ENCODE measurements at regions not wholly inside any gene's neighbourhood (a gene's known extent, or its start where the extent isn't known, plus 50 kb on each side); places are given as distances from the start of the nearest gene placed in this dataset.
"Not testable (repeated sequence)": the region's sequence is repeated elsewhere in the genome, so short reads cannot be mapped to it uniquely, and the experiment has no call there.

DNA sequence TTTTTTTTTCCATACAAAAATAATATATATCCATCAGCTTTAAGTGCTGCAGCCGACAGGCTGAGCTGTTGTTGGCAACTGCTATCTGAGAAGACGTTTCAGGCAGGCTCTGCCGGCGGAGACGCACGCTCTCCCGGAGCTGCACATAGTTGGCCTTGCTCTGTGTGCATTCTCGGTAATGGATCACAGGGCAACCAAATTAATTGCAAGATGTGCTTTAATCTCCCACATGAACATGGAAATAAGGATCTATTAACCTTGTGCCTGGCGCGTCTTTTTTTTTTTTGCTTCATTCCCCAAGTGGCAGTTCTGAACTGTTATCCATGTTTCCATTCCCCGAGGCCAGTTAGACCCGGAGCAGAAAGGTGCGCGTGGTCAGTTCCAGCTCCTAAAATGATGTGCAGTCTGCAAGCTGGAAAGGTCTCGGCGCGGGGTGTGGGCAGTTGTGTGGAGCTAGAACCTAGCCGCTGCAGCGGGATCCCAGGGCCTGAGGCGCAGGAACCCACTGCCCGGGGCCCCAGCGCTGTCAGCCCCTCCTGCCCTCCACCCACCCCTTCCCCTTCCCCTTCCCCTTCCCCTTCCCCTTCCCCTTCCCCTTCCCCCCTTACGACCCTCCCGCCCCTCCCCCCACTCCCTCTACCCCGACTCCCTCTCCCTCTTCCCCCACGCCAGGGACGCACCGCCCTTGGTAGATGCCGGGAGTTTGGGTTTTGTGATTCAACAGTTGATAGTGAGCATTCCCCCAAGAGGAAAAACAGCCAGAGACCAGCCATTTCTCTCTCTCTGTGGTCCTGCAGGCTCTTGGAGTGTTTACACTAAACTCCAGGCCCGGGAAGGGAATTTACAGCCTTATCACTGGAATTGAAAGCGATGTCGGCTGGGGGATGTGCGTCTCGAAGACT is 137.8 kb downstream of the CEP120 start:
- Histone ChIP-seq H3K27me3 (ENCODE audit: low read depth, low read length) (no peaks in the 10 kb centered on the region), H3K4me1 (ENCODE audit: low read length) (no peaks in the 10 kb centered on the region), H2AFZ (ENCODE audit: low read depth, low read length) (no peak overlapping the region), H3K36me3 (replicated peaks; ENCODE audit: low read depth, low read length) (no peaks in the 10 kb centered on the region), H4K20me1 (ENCODE audit: insufficient read depth, low read length) (no peaks in the 10 kb centered on the region), H3K4me2 (ENCODE audit: low read length) (no peak overlapping the region), H3K9me3 (ENCODE audit: insufficient read depth, low read length) (no peaks in the 10 kb centered on the region), H3K79me2 (ENCODE audit: low read length) (no peaks in the 10 kb centered on the region), H3K27ac (ENCODE audit: low read length) (no peak overlapping the region), H3K4me3 (ENCODE audit: low read length) (no peak overlapping the region), H3K9ac (ENCODE audit: low read length) (no peak overlapping the region)
- TF ChIP-seq EZH2phosphoT487 (IDR thresholded peaks at IDR 0.05; ENCODE audit: low read depth), result no peak
- TF ChIP-seq, protein P1, sequence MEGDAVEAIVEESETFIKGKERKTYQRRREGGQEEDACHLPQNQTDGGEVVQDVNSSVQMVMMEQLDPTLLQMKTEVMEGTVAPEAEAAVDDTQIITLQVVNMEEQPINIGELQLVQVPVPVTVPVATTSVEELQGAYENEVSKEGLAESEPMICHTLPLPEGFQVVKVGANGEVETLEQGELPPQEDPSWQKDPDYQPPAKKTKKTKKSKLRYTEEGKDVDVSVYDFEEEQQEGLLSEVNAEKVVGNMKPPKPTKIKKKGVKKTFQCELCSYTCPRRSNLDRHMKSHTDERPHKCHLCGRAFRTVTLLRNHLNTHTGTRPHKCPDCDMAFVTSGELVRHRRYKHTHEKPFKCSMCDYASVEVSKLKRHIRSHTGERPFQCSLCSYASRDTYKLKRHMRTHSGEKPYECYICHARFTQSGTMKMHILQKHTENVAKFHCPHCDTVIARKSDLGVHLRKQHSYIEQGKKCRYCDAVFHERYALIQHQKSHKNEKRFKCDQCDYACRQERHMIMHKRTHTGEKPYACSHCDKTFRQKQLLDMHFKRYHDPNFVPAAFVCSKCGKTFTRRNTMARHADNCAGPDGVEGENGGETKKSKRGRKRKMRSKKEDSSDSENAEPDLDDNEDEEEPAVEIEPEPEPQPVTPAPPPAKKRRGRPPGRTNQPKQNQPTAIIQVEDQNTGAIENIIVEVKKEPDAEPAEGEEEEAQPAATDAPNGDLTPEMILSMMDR (IDR thresholded peaks at IDR 0.05; ENCODE audit: low read depth, low read length), result no peak

DNA sequence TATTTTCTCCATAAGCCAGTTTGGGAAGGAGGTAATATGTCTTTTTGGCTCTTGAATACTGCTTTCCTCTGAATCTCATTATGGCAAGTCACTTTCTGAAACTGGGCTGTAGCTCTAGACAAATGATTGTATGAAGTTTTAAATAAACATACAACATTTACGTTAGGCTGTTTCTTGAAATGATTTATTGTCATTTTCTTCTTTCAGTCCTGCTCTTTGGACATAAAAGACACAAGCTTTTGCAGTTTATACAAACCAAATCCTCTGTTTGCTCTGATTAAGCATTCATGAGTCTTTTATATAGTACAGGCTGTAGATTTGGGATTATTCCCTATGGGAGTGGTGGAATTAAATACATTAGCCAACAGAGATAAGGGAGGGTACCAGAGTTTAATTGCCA is 139.7 kb downstream of the CEP120 start:
- no peaks in the 10 kb centered on the region for H3K9me3 ChIP-seq (ENCODE audit: insufficient read depth, low read length)
- no peaks in the 10 kb centered on the region for H3K27me3 ChIP-seq (ENCODE audit: low read depth, low read length)
- no peak overlapping the region for H3K27ac ChIP-seq (ENCODE audit: low read length)
- no peak for TF ChIP-seq EZH2phosphoT487 (IDR thresholded peaks at IDR 0.05; ENCODE audit: low read depth)
- TF ChIP-seq, protein P1 (IDR thresholded peaks at IDR 0.05; ENCODE audit: low read depth, low read length), result no peak
- no peaks in the 10 kb centered on the region for H3K79me2 ChIP-seq (ENCODE audit: low read length)
- no peaks in the 10 kb centered on the region for H4K20me1 ChIP-seq (ENCODE audit: insufficient read depth, low read length)
- no peak overlapping the region for H2AFZ ChIP-seq (ENCODE audit: low read depth, low read length)
- H3K4me2 ChIP-seq (ENCODE audit: low read length), result no peak overlapping the region
- no peaks in the 10 kb centered on the region for H3K4me1 ChIP-seq (ENCODE audit: low read length)
- H3K36me3 ChIP-seq (replicated peaks; ENCODE audit: low read depth, low read length), result no peaks in the 10 kb centered on the region
- no peak overlapping the region for H3K9ac ChIP-seq (ENCODE audit: low read length)
- no peak overlapping the region for H3K4me3 ChIP-seq (ENCODE audit: low read length)

DNA sequence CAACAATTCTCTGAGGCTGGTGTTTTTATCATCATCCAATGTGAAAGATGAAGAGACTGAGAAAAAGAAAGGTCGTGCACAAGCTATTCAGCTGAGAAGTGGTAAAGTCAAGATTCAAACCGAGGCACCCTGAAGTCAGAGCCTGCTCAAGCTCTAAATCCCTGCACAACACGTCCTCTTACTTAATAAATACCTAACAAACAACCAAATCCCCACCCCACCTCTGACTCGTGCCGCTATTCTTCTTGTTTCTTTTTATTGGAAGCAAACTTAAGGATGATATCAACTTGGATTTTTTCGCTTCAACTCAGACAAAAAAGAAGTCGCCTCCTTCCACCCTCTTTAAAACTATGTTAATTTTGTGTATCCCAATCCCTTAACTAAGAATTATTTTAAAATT is 140.2 kb downstream of the CEP120 start:
- Histone ChIP-seq H3K79me2 (ENCODE audit: low read length) (no peaks in the 10 kb centered on the region), H3K4me1 (ENCODE audit: low read length) (no peaks in the 10 kb centered on the region), H3K9me3 (ENCODE audit: insufficient read depth, low read length) (no peaks in the 10 kb centered on the region), H3K9ac (ENCODE audit: low read length) (no peak overlapping the region), H2AFZ (ENCODE audit: low read depth, low read length) (no peak overlapping the region), H3K4me2 (ENCODE audit: low read length) (no peak overlapping the region), H3K27ac (ENCODE audit: low read length) (no peak overlapping the region), H3K36me3 (replicated peaks; ENCODE audit: low read depth, low read length) (no peaks in the 10 kb centered on the region), H3K27me3 (ENCODE audit: low read depth, low read length) (no peaks in the 10 kb centered on the region), H3K4me3 (ENCODE audit: low read length) (no peak overlapping the region), H4K20me1 (ENCODE audit: insufficient read depth, low read length) (no peaks in the 10 kb centered on the region)
- no peak for TF ChIP-seq EZH2phosphoT487 (IDR thresholded peaks at IDR 0.05; ENCODE audit: low read depth)
- TF ChIP-seq, protein P1 (IDR thresholded peaks at IDR 0.05; ENCODE audit: low read depth, low read length), result no peak

DNA sequence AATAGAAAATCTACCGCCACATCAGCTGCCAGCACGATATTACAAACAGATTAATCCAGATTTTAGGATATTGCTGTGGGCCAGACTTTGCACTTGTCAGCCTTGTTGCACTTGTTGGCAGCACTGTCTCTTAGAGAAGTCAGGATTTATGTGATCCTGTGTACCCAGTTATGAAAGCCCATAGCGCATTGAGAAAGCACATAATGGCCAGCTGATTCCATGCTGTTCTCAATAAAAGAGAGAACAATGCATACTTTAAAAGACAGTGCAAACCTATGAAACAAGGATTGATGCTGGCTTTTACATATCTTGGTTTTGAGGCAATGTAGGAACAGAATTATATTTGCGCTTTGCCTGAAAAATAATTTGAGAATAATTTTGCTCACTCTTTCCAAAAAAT is 140.8 kb downstream of the CEP120 start:
- Histone ChIP-seq H3K79me2 (ENCODE audit: low read length) (no peaks in the 10 kb centered on the region), H3K27ac (ENCODE audit: low read length) (no peak overlapping the region), H3K9ac (ENCODE audit: low read length) (no peak overlapping the region), H3K9me3 (ENCODE audit: insufficient read depth, low read length) (no peaks in the 10 kb centered on the region), H3K4me3 (ENCODE audit: low read length) (no peak overlapping the region), H2AFZ (ENCODE audit: low read depth, low read length) (no peak overlapping the region), H3K36me3 (replicated peaks; ENCODE audit: low read depth, low read length) (no peaks in the 10 kb centered on the region), H3K27me3 (ENCODE audit: low read depth, low read length) (no peaks in the 10 kb centered on the region), H3K4me1 (ENCODE audit: low read length) (no peaks in the 10 kb centered on the region), H3K4me2 (ENCODE audit: low read length) (no peak overlapping the region), H4K20me1 (ENCODE audit: insufficient read depth, low read length) (no peaks in the 10 kb centered on the region)
- TF ChIP-seq EZH2phosphoT487 (IDR thresholded peaks at IDR 0.05; ENCODE audit: low read depth), result no peak
- TF ChIP-seq, protein P1 (IDR thresholded peaks at IDR 0.05; ENCODE audit: low read depth, low read length), result no peak

DNA sequence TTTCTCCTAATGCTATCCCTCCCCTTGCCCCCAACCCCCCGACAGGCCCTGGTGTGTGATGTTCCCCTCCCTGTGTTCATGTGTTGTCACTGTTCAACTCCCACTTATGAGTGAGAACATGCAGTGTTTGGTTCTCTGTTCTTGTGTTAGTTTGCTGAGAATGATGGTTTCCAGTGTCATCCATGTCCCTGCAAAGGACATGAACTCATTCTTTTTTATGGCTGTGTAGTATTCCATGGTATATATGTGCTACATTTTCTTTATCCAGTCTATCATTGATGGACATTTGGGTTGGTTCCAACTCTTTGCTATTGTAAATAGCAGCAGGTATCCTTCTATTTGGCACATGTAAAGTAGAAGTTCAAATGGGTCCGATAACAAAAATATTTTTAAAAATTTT is 142.3 kb downstream of the CEP120 start:
- not testable (repeated sequence) for H3K36me3 ChIP-seq (replicated peaks; ENCODE audit: low read depth, low read length); H3K4me3 ChIP-seq (ENCODE audit: low read length); H3K9me3 ChIP-seq (ENCODE audit: insufficient read depth, low read length); H4K20me1 ChIP-seq (ENCODE audit: insufficient read depth, low read length); H3K27me3 ChIP-seq (ENCODE audit: low read depth, low read length); H2AFZ ChIP-seq (ENCODE audit: low read depth, low read length); H3K27ac ChIP-seq (ENCODE audit: low read length); H3K79me2 ChIP-seq (ENCODE audit: low read length); H3K4me2 ChIP-seq (ENCODE audit: low read length); H3K4me1 ChIP-seq (ENCODE audit: low read length); H3K9ac ChIP-seq (ENCODE audit: low read length)
